Posterior vena cava (tissue), 2 donors: ENCODE measurements at regions not wholly inside any gene's neighbourhood (a gene's known extent, or its start where the extent isn't known, plus 50 kb on each side); places are given as distances from the start of the nearest gene placed in this dataset.
A peak's percentile ranks its signal among the peaks of the same experiment; 100 is the strongest.
"Not testable (repeated sequence)": the region's sequence is repeated elsewhere in the genome, so short reads cannot be mapped to it uniquely, and the experiment has no call there.

Source experiments
- DNase-seq: peaks from one replicate; pipeline ENCODE4 v3.0.0-alpha.2; 2020; ENCODE audit warnings: low spot score
- intact Hi-C, 2 donors: fragments of 100-400 bp; cut with DNase I; formaldehyde crosslinking; loops; one replicate each; pipeline versions ENCODE4 v1.14.1 to v1.14.2; 2022 to 2023
- donor health status: DM: yes; HTN: yes; CAD: no.
- donor health status: DM: yes; HTN: yes; CAD: no.

DNA sequence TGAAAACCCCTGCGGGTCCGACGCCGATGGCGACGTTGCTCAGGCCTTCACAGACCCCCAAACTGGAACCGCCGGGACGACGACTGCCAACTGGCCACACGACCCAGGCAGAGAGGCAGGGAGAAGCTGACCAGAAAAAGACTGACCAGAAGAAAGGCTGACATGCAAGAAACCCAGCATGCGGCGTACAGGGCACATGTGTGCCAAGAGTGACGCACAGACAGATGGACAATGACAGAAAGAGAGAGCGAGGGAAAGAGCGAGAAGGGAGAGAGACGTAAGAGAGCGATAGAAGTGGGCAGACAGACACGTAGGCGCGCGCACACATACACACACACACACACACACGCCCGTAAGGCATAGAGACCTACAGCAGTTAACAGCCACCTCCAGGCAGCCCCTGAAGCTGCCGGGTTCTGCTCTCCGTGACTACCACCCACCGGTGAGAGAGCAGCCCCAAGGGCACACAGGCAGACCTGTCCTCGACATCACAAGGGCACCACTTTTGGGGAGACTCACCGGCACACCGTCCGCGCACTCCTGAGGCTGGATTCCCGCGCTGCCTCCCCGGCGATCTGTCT lies 67.2 kb upstream of the ZNF527 start:
- DNase-seq, result no peak
- intact Hi-C loops, result no loop called here

DNA sequence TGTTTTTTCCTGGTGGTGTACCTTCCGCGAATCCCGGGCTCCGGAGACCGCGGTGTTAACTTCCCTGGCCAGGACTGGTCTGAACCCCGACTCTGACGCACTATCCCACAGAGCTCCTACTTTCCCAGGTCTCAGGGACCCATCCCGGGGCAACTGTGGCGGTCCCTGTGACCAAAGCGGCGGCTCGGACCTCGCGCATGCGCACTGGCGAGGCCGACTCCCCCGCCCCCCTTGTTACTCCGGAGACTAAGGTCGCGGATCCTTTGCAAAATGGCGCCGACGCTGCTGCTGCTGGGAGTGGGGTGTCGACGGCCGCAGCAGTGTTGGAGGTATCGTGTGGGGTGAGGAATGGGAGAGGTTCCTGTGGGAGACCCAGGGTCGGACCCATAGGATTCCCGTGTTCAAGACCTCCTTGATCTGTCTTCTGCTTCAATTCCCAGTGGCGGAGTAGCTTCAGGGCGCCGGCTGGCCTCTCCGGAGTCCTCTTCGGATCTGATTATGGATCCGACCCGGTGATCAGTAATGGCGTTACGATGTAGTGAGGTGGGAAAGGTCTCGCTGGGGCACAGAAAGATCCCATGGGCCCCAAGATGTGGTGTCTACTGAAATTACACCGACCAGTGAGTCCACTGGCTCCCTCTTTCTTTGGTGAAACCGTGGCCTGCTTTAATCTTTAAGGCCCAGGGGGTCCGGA lies 66.6 kb upstream of the ZNF527 start:
- peak; percentile 84 for DNase-seq
- intact Hi-C loops, result no loop called here

DNA sequence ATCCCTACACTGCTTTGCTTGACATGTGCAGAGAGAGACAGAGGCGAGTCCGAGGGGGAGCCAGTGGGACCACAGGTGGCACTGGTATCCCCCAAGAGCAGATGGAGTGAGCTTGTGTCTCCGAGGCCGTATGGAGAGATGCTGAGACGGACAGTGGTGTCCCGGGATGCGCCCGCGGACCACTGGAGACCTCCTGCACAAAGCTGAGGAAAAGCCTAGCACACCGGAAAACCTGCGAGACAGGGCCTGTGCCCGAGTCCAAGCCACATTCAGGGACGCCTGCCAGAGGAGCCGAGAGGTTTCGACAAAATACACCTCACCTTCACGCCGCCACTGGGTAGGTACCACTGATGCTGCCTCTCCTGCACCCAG lies 66.0 kb upstream of the ZNF527 start:
- no peak for DNase-seq
- intact Hi-C loops, result no loop called here

DNA sequence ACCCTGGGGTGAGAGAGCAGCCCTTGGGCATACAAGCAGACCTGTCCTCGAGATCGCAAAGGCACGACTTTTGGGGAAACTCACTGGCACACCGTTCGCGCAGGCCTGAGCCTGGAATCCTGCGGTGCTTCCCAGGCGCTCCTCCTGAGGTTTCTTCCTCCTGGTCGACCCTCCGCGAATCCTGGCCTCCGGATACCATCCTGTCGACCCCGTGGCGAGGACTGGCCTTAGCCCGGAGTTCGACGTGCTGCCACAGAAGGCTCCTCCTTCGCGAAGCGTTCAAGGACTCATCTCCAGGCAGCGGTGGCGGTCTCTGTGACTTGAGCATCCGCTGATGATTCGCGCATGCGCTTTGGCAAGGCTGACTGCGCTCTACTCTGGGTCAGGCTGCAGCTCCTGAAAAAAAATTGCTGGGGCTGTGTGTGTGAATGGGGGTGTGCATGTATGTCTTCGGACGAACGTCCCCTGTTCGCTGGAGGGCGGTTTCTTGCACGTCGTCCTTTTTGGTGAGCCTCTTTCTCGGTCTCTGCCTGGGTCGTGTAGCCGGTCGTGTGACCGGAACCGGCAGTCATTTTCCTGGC lies 64.4 kb upstream of the ZNF527 start:
- DNase-seq, result no peak
- intact Hi-C loops, result no loop called here

DNA sequence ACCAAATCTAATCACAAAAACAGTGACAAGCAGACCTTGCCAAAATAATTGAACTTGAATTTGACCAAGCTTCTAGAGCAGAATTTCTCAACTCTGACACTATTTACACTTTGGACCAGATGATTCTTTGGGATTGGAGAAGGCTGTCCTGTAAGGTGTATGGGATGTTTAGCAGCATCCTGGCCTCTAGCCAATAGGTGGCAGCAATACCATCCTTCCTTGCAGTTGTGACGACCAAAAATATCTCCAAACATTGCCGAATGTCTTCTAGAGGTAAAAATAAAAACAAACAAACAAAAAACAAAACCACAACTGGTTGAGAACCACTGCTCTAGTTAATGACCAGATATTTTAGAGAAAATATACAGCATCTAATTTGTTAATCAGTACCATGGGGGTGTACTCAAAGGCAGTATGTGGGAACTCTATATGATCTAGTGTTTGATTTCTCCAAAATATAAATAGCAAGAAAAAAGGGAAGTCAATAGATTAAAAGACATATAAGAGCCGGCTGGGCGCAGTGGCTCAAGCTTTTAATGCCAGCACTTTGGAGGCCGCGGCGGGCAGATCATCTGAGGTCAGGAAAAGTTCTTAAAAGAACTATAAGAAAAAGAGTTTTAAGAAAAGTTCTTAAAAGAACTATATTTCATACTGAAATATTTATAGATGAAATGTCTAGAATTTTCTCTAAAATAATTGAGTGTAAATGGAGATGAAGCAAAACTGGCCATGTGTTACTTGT lies 60.9 kb upstream of the ZNF527 start:
- intact Hi-C loops, result no loop called here
- no peak for DNase-seq

DNA sequence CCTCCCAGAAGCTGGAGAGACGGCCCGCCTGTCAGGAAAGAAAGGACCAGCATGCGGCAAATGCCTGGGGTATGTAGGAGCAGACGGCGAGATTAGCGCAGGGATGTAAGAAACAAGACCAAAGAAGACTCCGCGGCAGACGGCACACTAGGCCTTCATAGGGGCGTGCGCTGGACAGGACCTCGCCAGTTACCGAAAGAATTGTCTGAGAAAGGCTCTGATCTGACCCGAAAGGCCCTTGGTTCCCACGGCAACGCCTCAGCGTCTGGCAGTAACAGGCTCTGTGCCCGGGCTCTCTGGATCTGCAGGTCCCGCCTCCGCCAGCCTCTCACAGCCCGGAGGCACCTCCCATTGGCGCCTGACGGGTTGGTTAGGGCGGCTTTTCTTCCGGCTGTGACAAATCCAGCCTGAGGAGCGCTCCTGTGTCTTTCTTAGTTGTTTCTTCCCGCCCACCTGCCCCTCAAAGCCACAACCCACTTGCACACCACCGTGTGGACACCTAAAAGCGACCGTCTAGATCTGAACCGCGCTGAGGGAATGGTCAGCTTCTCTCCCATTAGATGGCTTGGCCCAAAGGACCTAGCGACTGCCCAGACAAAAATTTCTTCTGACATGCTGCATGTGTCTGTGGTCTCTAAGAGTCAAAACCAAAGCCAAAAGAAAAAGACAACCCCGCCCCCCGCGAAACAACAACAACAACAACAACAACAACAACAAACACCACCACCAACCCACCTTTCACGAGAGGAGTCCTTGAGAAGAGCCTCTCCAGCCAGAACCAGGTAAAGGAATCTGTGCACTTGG lies 58.2 kb upstream of the ZNF527 start:
- DNase-seq, intact Hi-C loops: not testable (repeated sequence)

- intact Hi-C loops, result no loop called here
These were observed 57.6 kb upstream of the ZNF527 start for GRCh38 chr19:37313335-37313627.

GRCh38 chr19:37317403-37318209 lies 53.3 kb upstream of the ZNF527 start:
- intact Hi-C loops, result no loop called here
- peak; percentile 99 for DNase-seq

More at GRCh38 chr19:37313335-37313627, 57.6 kb upstream of the ZNF527 start:
- no peak for DNase-seq

GRCh38 chr19:37320988-37321387 lies 49.9 kb upstream of the ZNF527 start:
- intact Hi-C loops, DNase-seq: not testable (repeated sequence)
